K562 (cell line): ENCODE measurements at regions not wholly inside any gene's neighbourhood (a gene's known extent, or its start where the extent isn't known, plus 50 kb on each side); places are given as distances from the start of the nearest gene placed in this dataset.
A peak's percentile ranks its signal among the peaks of the same experiment; 100 is the strongest.

ENCODE experiments used
- AFF4 ChIP-seq: sonication (generic); formaldehyde crosslinking; IDR thresholded peaks from 2 replicates; pipeline ENCODE4 v1.8.0; 2023; ENCODE audit warnings: mild to moderate bottlenecking, missing genetic modification reagents
- ARNT ChIP-seq, 2 experiments: fragments of 450-650 bp; IDR thresholded peaks; 2 replicates each; pipeline ENCODE4 v1.6.1; 2016; ENCODE audit warnings: mild to moderate bottlenecking in 1 of 2
- ELF4 ChIP-seq: fragments of 450-650 bp; formaldehyde crosslinking; IDR thresholded peaks from 2 replicates; pipeline ENCODE4 v1.4.0; 2022; ENCODE audit warnings: missing genetic modification characterization
- KDM2B ChIP-seq: fragments of 250-450 bp; sonication (Bioruptor Pico); IDR thresholded peaks from 2 replicates; pipeline ENCODE4 v1.8.0; 2021; ENCODE audit warnings: mild to moderate bottlenecking, moderate library complexity
- KDM5B ChIP-seq: fragments of 200-600 bp; sonication (generic); IDR thresholded peaks from 2 replicates; pipeline ENCODE4 v1.6.1; 2012; ENCODE audit warnings: low read depth, mild to moderate bottlenecking, moderate library complexity, low read length, control low read depth, inconsistent platforms; ENCODE audit not compliant: insufficient replicate concordance
- MAFF ChIP-seq: IDR thresholded peaks from 2 replicates; pipeline ENCODE4 v1.6.1; 2012; ENCODE audit warnings: low read length, improper control_type of control experiment
- NCOA6 ChIP-seq: fragments of 450-650 bp; IDR thresholded peaks from 2 replicates; pipeline ENCODE4 v1.6.1; 2017; ENCODE audit warnings: mild to moderate bottlenecking
- RCOR1 ChIP-seq, 2 experiments: IDR thresholded peaks; 2 replicates each; pipeline ENCODE4 v1.6.1; 2012; ENCODE audit warnings: low read depth in 2 of 2, low read length in 2 of 2, borderline replicate concordance in 1 of 2, improper control_type of control experiment in 1 of 2
- RNF2 ChIP-seq: sonication (generic); IDR thresholded peaks from 2 replicates; pipeline ENCODE4 v1.6.1; 2016
- SAP30 ChIP-seq: fragments of 200-600 bp; sonication (generic); IDR thresholded peaks from 2 replicates; pipeline ENCODE4 v1.6.1; 2012; ENCODE audit warnings: borderline replicate concordance, low read depth, mild to moderate bottlenecking, moderate library complexity, low read length, control low read depth, inconsistent platforms; ENCODE audit not compliant: insufficient read depth, poor library complexity, severe bottlenecking
- SP1 ChIP-seq: sonication (generic); formaldehyde crosslinking; IDR thresholded peaks from 2 replicates; pipeline ENCODE4 v1.8.1; 2022; ENCODE audit warnings: mild to moderate bottlenecking, missing genetic modification reagents
- TAF1 ChIP-seq: IDR thresholded peaks from 2 replicates; pipeline ENCODE4 v1.6.1; 2011; ENCODE audit warnings: mild to moderate bottlenecking, low read length, moderate library complexity; ENCODE audit not compliant: insufficient read depth, control insufficient read depth, severe bottlenecking; ENCODE audit errors: extremely low read depth
- TOE1 ChIP-seq, 2 experiments: fragments of 450-650 bp in 1 of 2; sonication (generic) in 1 of 2; formaldehyde crosslinking in 1 of 2; IDR thresholded peaks; 2 replicates each; pipeline versions ENCODE4 v1.7.1 to v1.8.0; 2016 to 2022; ENCODE audit warnings: borderline replicate concordance in 2 of 2, mild to moderate bottlenecking in 2 of 2, antibody characterized with exemption in 1 of 2, inconsistent platforms in 1 of 2, low read depth in 1 of 2, missing genetic modification reagents in 1 of 2, moderate library complexity in 1 of 2
- YY1 ChIP-seq, 3 experiments: IDR thresholded peaks; 2 replicates each; pipeline ENCODE4 v1.6.1; 2011; ENCODE audit warnings: low read length in 2 of 3, mild to moderate bottlenecking in 2 of 3, moderate library complexity in 2 of 3, borderline replicate concordance in 1 of 3, control low read depth in 1 of 3, low read depth in 1 of 3; ENCODE audit not compliant: insufficient read depth in 3 of 3, insufficient replicate concordance in 2 of 3, control insufficient read depth in 1 of 3, insufficient read length in 1 of 3; ENCODE audit errors: extremely low read depth in 1 of 3
- ZEB2 ChIP-seq: fragments of 450-650 bp; IDR thresholded peaks from 2 replicates; pipeline ENCODE4 v1.6.1; 2016
- ZNF23 ChIP-seq: fragments of 250-450 bp; sonication (Bioruptor Pico); IDR thresholded peaks from 2 replicates; pipeline ENCODE4 v1.4.0; 2020; ENCODE audit warnings: mild to moderate bottlenecking
- ZNF655 ChIP-seq: fragments of 250-450 bp; sonication (Bioruptor Pico); IDR thresholded peaks from 2 replicates; pipeline ENCODE4 v1.5.0; 2021
- ZNF76 ChIP-seq: fragments of 250-450 bp; sonication (Bioruptor Pico); IDR thresholded peaks from 2 replicates; pipeline ENCODE4 v1.4.0; 2020; ENCODE audit warnings: mild to moderate bottlenecking, moderate library complexity, borderline replicate concordance
- ZNF766 ChIP-seq: fragments of 200-800 bp; sonication (Bioruptor generic); conservative IDR thresholded peaks from 2 replicates; pipeline ENCODE4 v1.6.1; 2016; ENCODE audit warnings: missing genetic modification characterization, missing compliant biosample characterization

DNA sequence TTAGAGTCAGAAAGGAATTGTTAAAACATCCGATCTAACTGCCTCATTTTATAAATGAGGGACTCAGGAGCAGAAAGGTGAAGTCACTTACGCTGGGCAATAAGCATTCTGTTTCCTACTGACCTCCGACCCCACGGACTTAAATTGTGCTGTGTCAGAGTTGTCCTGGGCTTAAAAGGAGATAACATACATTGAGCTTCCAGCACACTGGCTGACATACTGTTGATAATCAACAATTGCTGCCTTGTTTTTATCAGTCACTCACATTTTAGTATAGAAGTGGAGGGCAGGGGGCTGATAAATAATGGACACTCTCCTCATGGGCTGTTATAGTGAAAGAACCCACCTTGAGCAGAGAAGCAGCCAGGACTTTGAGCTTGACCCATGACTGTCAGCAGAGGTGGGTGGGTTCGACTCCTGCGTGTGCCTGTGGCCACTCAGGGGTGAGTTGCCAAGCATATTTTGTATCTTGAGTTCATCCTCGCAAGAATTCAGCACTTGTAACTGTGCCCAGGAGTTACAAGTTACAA, 166.5 kb upstream of the JARID2 start (continued):
- TF ChIP-seq ZNF655 (no peak), ZEB2 (peak; percentile 89), RCOR1 (IDR thresholded peaks at IDR 0.05; ENCODE audit: borderline replicate concordance in 1 of 2, low read depth in 2 of 2, low read length in 2 of 2) (peak; percentile 71 to 98; a peak in 3 of 4 replicates), RNF2 (peak; percentile 92), KDM2B (CRISPR knock-in tag) (no peak), ZNF23 (CRISPR knock-in tag) (no peak), ARNT (IDR thresholded peaks at IDR 0.05) (peak; percentile 72 to 92; a peak in 2 of 4 replicates), TAF1 (peak; percentile 34), SP1 (peak; percentile 22; the same call in 1 of the 2 replicates), KDM5B (no peak), YY1 (IDR thresholded peaks at IDR 0.05; ENCODE audit: borderline replicate concordance in 1 of 3, control insufficient read depth in 1 of 3, extremely low read depth in 1 of 3, insufficient read depth in 3 of 3, insufficient read length in 1 of 3, insufficient replicate concordance in 2 of 3, low read depth in 1 of 3, low read length in 2 of 3) (no peak), AFF4 (CRISPR knock-in tag) (0 out of 2 replicates have a peak, but pooled peaks have one; percentile 57), ELF4 (CRISPR knock-in tag) (peak; percentile 76; the same call in 1 of the 2 replicates), SAP30 (no peak), ZNF76 (no peak), TOE1 (IDR thresholded peaks at IDR 0.05; ENCODE audit: borderline replicate concordance) (peak; percentile 18; the same call in 1 of the 2 replicates), TOE1 (CRISPR knock-in tag; IDR thresholded peaks at IDR 0.05; ENCODE audit: borderline replicate concordance, low read depth) (no peak), MAFF (peak; percentile 96), ZNF766 (CRISPR knock-in tag) (0 out of 2 replicates have a peak, but pooled peaks have one; percentile 53), NCOA6 (no peak)
